ENCODE measurements at regions not wholly inside any gene's neighbourhood (a gene's known extent, or its start where the extent isn't known, plus 50 kb on each side); places are given as distances from the start of the nearest gene placed in this dataset.
A peak's percentile ranks its signal among the peaks of the same experiment; 100 is the strongest.

GRCh38 chr2:75408771-75409170, 152.0 kb downstream of the EVA1A start:
- TF ChIP-seq CHD2 (IDR thresholded peaks at IDR 0.05; ENCODE audit: low read length, partially characterized antibody), result no peak
- no peak for TF ChIP-seq ESRRA (IDR thresholded peaks at IDR 0.05; ENCODE audit: borderline replicate concordance, low read length)
- no peak for TF ChIP-seq HOXB5 (CRISPR knock-in tag; IDR thresholded peaks at IDR 0.05)
- no peak for TF ChIP-seq JUNB (IDR thresholded peaks at IDR 0.05)
- no peak for TF ChIP-seq NFE2L2 (conservative IDR thresholded peaks at IDR 0.05; ENCODE audit: low read length)
- TF ChIP-seq ATOH8 (CRISPR knock-in tag; IDR thresholded peaks at IDR 0.05; ENCODE audit: low read depth), result no peak
- TF ChIP-seq CBX8 (IDR thresholded peaks at IDR 0.05), result no peak
- no peak for TF ChIP-seq CEBPB (IDR thresholded peaks at IDR 0.05)
- TF ChIP-seq, protein P1, sequence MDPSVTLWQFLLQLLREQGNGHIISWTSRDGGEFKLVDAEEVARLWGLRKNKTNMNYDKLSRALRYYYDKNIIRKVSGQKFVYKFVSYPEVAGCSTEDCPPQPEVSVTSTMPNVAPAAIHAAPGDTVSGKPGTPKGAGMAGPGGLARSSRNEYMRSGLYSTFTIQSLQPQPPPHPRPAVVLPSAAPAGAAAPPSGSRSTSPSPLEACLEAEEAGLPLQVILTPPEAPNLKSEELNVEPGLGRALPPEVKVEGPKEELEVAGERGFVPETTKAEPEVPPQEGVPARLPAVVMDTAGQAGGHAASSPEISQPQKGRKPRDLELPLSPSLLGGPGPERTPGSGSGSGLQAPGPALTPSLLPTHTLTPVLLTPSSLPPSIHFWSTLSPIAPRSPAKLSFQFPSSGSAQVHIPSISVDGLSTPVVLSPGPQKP (IDR thresholded peaks at IDR 0.05; ENCODE audit: low read depth, low read length), result no peak
- TF ChIP-seq EHMT2 (IDR thresholded peaks at IDR 0.05; ENCODE audit: low read depth), result no peak
- TF ChIP-seq, protein P2, sequence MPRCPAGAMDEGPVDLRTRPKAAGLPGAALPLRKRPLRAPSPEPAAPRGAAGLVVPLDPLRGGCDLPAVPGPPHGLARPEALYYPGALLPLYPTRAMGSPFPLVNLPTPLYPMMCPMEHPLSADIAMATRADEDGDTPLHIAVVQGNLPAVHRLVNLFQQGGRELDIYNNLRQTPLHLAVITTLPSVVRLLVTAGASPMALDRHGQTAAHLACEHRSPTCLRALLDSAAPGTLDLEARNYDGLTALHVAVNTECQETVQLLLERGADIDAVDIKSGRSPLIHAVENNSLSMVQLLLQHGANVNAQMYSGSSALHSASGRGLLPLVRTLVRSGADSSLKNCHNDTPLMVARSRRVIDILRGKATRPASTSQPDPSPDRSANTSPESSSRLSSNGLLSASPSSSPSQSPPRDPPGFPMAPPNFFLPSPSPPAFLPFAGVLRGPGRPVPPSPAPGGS (IDR thresholded peaks at IDR 0.05), result no peak
- TF ChIP-seq TFCP2L1 (CRISPR knock-in tag; IDR thresholded peaks at IDR 0.05), result no peak
- TF ChIP-seq EHF (CRISPR knock-in tag; IDR thresholded peaks at IDR 0.05), result no peak
- no peak for TF ChIP-seq E2F6 (IDR thresholded peaks at IDR 0.05; ENCODE audit: borderline replicate concordance, low read depth)
- no peak for TF ChIP-seq MAZ (IDR thresholded peaks at IDR 0.05; ENCODE audit: borderline replicate concordance, low read depth, low read length)
- TF ChIP-seq CBX2 (IDR thresholded peaks at IDR 0.05; ENCODE audit: borderline replicate concordance, low read depth), result no peak
- TF ChIP-seq RCOR1 (IDR thresholded peaks at IDR 0.05; ENCODE audit: low read depth, low read length), result no peak
- POLR2A ChIA-PET, result no interaction called here
- ATAC-seq, result no peak

DNA sequence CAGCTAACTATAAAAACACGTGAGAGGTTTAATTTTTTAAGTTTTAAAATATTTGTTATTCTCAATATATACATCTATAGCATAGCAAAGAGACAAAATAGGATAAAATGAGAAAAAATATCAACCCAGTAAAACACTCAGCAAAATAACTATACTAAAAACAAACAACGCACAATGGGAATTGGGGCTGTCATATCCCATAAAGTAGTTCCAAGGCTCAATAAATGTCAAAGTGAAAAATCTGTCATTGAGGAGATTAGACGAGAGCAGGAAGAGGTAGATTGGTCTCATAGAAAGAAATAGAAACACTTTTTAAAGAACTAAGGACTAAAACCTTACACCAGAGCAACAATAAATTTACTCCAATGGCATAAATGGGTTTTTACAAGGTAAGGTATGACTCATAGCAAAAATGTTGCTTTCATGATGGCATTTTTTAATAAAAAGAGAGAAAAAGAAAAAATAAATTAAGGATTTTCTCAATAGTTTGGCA, 153.7 kb downstream of the EVA1A start:
- FAIRE-seq (no peak), ATAC-seq (no peak), DNase-seq (ENCODE audit: low read depth in 1 of 2, low spot score in 1 of 2) (no peak)
- H3K4me1 ChIP-seq, result no peaks in the 10 kb centered on the region
- H3K9me3 ChIP-seq, result no peaks in the 10 kb centered on the region
- WGBS (ENCODE audit: missing lambda C conversion rate), result 35% methylated on average over 3 of the region's 3 CpGs
- H3K4me2 ChIP-seq, result no peak overlapping the region
- H3K27ac ChIP-seq, result no peak overlapping the region
- no peak for TF ChIP-seq FOSL2 (IDR thresholded peaks at IDR 0.05)
- TF ChIP-seq FOSL2 (CRISPR knock-in tag; IDR thresholded peaks at IDR 0.05), result 0 out of 2 replicates have a peak, but pooled peaks have one; percentile 30
- TF ChIP-seq BHLHE40 (IDR thresholded peaks at IDR 0.05; ENCODE audit: low read depth, low read length), result no peak
- ChIA-PET POLR2A (no interaction called here), CTCF (interaction anchor here (0.6 to 6.0 kb wide), 3 partner anchors 58 to 488 kb away, joined by 4 to 57 read pairs (median 10); partner anchors contain the start of gene TACR1)
- H3K4me3 ChIP-seq, result no peak overlapping the region

More at GRCh38 chr2:75408771-75409170, 152.0 kb downstream of the EVA1A start:
- FAIRE-seq (no peak), DNase-seq (ENCODE audit: low read depth in 1 of 2, low spot score in 1 of 2) (no peak)
- H3K4me2 ChIP-seq, result no peak overlapping the region
- H3K27ac ChIP-seq, result no peak overlapping the region
- H3K4me3 ChIP-seq, result no peak overlapping the region
- CTCF ChIA-PET, result interaction anchor here (0.7 to 6.0 kb wide), 5 partner anchors 209 to 714 kb away, joined by 3 to 57 read pairs (median 3); partner anchors contain the start of gene TACR1
- H3K4me1 ChIP-seq, result no peaks in the 10 kb centered on the region
- no peaks in the 10 kb centered on the region for H3K9me3 ChIP-seq

GRCh38 chr2:75406131-75406581, 154.6 kb downstream of the EVA1A start:
- FAIRE-seq, result no peak
- Histone ChIP-seq H3K4me1 (no peaks in the 10 kb centered on the region), H3K4me2 (no peak overlapping the region), H3K9me3 (no peaks in the 10 kb centered on the region), H3K27ac (no peak overlapping the region), H3K4me3 (no peak overlapping the region)
- ChIA-PET POLR2A (no interaction called here), CTCF (interaction anchor here (1.2 to 6.0 kb wide), 4 partner anchors 206 to 530 kb away, joined by 3 to 57 read pairs (median 7); partner anchors contain the start of gene TACR1)
- 81% methylated on average over 1 of the region's 1 CpG for WGBS (ENCODE audit: missing lambda C conversion rate)
- DNase-seq (ENCODE audit: low read depth in 1 of 2, low spot score in 1 of 2), result no peak
- no peak for TF ChIP-seq ZNF302 (CRISPR knock-in tag; IDR thresholded peaks at IDR 0.05)
- no peak for TF ChIP-seq CBX2 (IDR thresholded peaks at IDR 0.05; ENCODE audit: borderline replicate concordance, low read depth)
- no peak for TF ChIP-seq SMC3 (IDR thresholded peaks at IDR 0.05)
- TF ChIP-seq ATOH8 (CRISPR knock-in tag; IDR thresholded peaks at IDR 0.05; ENCODE audit: low read depth), result no peak
- TF ChIP-seq NR3C1 (IDR thresholded peaks at IDR 0.05), result no peak
- no peak for TF ChIP-seq RARB (CRISPR knock-in tag; IDR thresholded peaks at IDR 0.05)
- ATAC-seq, result no peak
